ENCODE measurements at regions not wholly inside any gene's neighbourhood (a gene's known extent, or its start where the extent isn't known, plus 50 kb on each side); places are given as distances from the start of the nearest gene placed in this dataset.
"Not testable (repeated sequence)": the region's sequence is repeated elsewhere in the genome, so short reads cannot be mapped to it uniquely, and the experiment has no call there.

DNA sequence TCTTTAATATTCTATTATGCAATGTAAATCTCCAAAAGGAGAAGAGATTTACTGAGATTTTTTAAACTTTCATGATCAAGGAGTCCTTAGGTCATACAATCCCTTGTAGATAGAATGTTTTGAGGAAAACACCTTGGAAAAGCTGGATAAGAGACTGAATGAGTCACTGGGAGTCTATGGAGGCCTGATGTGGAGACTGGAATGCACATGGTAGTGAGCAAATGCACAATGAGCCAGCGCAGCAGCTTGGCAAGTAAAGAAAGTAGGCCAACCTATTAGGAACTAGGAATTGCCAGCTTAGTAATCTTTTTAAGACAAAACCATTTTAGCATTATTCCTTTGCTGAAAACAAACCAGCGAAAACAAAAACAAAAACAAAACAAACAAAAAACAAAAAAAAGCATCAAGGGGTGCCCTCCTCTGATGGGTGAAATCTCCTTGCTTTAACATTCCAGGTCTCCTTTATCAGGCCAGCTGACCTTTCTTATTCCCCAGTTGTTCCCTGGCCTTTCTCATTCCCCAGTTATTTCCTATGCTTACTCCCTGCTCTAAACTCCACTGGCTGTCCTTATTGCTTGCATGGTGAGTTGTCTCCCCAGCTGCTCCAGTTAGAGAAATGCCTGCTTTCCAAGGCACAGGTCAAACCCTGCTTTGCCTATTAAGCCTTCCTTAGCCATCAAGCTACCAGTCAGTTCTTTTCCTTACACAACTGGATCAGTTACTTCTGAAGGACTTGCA lies 135.8 kb downstream of the PLCE1 start:
- no peak for DNase-seq

DNA sequence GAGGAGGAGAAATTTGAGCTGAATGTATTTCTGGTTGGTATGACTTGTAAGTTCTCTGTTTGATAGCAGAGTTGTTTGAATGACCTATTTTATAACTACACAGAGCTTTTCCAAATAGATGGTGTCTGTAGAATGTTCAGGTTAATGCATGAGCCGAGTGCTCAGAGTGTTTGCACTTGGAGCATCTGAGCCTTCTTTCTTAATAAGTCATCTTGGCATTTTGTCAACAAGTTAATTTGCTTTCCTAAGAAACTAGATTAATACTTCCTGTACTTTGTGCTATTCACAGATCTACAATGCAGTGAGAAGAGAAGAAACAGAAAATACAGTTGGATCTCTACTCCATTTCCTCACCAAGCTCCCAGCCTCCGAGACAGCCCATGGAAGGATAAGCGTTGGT lies 138.2 kb downstream of the PLCE1 start:
- no peak for DNase-seq

DNA sequence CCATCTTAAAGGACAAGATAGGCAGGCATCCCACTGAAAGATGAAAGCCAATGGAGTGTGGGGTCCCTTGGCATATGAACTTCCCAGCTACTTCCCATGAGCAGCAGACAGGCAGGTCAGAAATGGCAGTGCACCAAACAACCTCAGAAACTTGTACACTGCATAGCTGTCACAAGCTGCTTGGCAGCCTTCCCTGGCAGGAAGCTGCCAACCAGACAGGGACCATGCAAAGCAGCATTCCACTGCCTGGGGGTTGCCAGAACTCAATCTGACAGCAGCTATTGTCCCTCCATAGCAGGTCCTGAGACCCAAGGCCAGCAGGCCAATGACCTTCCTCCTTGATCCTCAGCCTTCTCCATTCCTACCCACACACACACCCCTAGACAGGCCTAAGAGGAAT lies 139.5 kb downstream of the PLCE1 start:
- DNase-seq, result no peak

DNA sequence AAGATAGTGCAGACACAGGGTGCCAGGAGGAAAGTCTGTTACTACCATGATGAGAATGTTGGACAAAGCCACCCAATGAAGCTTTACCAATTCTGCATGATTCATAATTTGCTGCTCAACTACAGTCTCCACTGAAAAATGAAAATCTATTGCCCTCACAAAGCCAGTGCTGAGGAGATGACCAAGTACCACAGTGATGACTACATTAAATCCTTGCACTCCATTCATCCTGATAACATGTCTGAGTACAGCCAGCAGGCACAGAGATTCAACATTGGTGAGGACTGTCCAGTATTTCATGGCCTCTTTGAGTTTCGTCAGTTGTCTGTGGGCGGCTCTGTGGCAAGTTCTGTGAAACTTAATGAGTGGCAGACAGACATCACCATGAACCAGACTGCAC lies 144.0 kb downstream of the PLCE1 start:
- no peak for DNase-seq

DNA sequence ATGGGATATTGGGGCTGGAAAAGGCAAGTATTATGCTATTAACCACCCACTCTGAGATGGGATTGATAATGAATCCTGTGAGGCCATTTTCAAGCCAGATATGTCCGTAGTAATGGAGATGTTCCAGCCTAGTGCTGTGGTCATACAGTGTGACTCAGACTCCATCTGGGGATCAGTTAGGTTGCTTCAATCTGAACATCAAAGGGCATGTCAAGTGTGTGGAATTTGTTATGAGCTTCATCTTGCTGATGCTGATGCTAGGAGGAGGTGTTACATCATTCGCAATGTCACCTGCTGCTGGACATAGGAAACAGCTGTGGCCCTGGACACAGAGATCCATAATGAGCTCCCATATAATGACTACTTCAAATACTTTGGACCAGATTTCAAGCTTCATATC lies 144.7 kb downstream of the PLCE1 start:
- DNase-seq, result no peak

DNA sequence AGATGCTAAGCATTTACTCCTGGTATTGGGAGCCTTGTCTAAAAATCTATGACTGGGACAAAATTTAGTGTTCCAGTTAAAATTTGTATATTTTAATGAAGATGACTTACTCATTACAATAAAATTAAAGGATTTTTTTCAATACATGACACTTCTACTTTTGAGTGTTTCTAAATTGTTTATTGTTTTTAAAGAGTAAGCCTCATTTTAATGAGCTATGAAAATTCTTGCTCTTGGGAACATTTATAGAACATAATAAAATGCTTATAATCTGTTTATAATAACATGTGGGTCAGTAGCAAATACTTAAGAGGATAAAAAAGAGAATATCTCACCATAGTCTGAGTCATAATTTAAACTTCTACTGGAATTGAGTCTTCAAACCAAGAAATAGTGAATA lies 149.5 kb downstream of the PLCE1 start:
- DNase-seq, result no peak

DNA sequence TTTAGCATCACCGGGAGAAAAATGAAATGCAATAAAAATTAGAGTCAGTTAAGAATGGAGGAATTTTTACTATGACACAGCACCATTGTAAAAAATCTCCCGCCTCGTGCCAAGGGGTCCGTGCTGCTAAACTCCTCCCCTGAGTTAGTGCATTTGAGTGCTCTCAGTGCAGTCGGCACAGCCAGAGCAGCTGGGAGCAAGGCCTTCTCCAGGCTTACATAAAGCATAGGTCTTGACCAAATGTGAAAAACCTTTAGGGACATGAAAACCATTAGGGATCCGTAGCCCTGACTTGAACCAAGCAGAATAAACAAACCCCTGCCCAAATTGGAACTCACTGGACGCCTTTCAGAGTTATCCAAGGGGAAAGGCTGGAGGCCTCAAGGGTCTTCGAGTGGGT lies 152.6 kb downstream of the PLCE1 start:
- DNase-seq, result no peak

DNA sequence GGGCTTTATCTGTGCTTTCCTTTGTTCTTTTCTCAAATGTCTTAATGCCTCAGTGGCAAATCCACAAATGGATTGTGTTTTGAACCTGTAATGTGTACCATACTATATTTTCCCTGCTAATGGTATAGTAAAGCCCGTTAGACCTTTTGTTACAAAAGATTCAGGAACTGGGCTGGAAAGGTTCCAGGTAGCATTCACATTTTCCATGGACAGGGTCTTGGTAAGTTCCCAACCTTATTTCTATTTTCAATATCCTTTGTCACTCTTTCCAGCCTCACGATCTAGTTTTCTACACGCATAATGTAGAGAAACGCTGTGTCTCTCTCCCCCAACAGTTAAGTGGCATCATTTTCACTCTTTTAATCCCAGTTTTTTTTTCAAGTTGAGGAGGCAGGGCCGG lies 153.0 kb downstream of the PLCE1 start:
- DNase-seq, result no peak

DNA sequence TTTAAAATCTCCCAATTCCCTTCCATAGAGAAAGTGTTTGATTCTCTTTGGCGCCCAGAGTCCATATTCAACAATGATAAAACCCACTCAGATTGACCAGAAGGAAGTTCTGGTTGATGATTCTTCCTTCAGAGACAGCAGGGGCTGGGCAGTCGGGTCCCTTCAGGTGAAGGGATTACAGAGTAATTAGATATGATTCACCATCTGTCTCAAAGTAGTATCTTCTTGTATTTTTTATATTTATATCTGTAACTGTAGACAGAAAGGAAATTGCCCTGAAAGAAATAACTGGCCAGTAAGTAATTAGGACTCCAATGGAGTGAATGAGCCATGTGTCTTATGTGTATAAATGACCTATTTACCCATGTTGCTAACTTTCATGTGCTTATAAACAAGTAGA lies 156.0 kb downstream of the PLCE1 start:
- DNase-seq, result no peak

DNA sequence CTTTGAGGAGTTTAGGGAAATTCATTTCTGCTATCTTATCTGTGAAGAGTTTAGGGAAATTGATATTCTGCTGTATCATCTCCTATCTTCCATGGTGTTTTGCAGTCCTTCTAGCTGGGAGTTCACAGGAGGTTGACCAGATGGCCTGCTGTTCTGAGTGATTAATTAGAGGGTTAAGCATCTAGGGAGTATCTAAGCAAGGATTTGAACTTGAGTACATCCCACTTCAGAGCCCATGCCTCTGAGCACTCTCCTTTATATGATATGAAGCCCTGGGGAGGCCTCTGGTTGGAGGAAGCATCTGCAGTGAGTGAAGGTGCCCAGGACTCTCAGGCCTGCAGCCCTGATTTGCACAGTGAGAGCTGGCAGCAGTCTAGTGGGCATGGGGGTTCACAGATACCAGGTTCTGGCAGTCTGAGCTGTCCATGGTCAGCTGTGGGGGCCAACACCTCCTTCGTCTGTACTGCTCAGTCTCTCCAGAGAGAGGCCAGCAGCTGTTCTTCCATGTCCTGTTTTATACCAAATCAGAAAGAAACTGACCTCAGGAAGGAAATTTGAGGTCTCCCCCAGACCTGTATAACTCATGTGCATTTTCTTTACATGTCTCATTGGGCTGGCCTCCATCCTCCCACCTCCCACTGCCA lies 156.9 kb downstream of the PLCE1 start:
- no peak for DNase-seq

DNA sequence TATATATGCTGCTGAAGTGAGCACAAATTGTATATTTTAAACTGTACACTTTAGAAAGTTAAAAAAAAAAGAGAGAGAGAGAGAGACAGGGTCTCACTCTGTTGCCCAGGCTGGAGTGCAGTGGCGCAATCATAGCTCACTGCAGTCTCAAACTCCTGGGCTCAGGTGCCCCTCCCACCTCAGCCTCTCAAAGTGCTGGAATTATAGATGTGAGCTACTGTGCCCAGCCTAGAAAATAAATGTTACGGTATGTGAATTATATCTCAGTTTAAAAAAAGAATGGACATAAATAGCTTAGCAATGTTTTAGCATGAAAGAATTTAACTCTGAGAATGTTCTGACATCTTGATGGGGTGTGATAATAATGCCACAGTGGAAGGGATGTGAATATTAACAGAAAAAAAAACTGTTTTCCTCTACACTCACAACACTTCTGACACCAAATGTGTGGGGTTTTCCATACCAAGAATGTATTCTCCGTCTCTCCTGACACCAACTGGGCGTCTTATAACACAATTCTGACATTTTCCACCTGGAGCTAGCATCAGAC lies 162.1 kb downstream of the PLCE1 start:
- no peak for DNase-seq

DNA sequence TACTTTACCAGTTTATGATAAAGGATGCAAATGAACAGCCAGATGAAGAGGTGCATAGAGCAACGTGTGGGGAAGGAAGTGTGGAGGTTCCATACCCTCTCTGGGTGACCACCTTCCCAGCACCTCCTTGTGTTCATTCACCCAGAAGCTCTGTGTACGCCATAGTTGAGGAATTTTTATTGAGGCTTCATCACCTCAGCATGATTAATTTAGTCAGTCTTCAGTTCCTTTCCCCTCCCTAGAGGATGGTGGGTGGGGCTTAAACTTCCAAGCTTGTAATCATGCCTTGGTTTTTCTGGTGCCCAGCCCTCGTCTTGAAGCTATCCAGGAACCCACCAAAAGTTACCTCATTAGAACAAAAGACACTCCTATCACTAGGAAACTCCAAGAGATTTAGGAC lies 162.7 kb downstream of the PLCE1 start:
- DNase-seq, result no peak

DNA sequence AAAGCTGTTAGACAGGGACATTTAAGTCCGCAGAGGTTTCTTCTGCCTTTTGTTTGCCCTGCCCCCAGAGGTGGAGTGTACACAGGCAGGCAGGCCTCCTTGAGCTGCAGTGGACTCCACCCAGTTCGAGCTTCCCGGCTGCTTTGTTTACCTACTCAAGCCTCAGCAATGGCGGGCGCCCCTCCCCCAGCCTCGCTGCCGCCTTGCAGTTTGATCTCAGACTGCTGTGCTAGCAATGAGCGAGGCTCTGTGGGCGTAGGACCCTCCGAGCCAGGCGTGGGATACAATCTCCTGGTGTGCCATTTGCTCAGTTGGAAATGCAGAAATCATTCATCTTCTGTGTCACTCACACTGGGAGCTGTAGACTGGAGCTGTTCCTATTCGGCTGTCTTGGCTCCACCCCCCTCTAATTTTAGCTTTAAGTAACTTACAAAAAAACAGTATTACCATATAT lies 171.5 kb downstream of the PLCE1 start:
- not testable (repeated sequence) for DNase-seq

DNA sequence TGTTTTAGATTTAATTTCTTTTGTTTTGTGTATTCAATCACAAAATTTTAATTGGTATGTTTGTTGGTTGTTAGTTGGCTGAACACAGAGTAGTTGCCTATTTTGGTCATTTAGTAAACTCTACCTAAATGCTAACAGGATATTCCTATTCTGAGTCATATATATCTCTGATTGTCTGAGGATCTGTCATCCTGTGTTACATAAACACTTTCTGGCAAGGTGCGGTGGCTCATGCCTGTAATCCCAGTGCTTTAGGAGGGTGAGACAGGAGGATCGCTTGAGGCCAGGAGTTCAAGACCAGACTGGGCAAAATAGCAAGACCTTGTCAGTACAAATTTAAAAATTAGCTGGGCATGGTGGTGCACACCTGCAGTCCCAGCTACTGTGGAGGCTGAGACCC lies 178.6 kb downstream of the PLCE1 start:
- no peak for DNase-seq

DNA sequence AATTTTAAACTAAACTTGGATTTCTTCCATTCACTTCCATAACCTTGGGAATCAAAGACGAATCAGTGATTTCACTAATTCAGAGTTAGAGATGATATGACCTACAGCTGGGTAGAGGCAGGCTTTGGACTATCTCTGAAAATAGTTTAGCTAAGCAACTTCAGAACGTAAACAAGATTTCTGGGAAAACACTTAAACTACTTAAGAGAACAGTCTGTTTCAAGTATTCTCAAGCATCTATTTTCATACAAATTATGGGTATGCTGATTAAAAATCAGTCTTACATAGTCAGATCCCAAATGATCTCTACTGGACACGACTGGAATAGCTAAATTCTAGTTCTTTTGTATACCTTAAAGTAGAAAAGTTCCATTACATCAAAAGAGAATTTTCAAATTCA lies 179.9 kb downstream of the PLCE1 start:
- DNase-seq, result no peak

DNA sequence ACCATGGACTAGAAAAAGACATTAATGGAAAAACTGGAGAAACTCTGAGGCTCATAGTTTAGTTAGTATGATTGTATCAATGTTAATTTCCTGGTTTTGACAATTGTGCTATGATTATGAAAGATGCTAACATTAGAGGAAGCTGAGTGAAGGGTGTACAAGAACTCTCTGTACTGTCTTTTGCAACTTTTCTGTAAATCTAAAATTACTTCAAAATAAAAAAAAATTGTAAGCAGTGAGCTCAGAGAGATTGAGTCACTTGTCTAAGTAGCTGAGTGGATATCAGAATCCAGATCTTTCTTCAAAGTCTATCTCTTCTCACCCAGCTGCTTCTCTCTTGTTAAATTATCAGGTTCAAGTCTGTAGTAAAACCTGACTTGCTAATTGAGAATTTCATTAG lies 181.1 kb downstream of the PLCE1 start:
- no peak for DNase-seq

DNA sequence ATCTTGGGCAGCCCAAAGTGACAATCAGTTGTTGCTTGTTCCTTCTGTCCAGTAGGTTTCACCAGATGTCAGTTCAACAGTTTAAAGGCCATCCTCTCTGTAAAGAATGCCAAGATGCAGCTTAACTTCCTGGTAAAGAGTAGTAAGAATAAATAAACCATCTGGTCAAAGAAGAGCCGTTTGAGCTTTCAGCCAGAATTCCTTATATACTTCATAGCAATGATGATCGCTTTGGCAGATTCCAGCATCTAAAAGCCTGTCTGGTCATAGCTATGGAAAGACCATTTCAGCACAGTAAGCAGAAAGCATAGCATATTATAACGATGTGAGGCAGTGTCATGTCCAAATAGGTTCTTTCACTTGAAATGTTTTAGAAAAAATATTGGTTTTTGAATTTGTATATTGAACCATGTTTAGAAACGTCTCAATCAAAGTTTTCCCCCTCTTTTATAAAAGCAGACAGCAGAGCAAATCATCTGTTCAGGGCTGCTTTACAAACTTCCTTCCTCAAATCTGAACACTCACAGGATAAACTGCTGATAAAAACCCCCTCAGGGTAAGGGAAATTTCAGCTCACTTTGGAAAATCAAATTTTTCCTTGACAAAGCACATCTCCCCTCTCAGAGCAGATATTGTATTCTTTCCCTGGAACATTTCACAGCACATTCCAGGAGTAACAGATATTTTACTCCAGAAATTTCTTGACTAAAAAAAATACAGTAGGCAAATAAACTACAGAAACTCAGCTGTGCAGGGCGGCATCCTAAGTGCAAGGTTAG lies 184.1 kb downstream of the NOC3L start:
- no peak for DNase-seq

DNA sequence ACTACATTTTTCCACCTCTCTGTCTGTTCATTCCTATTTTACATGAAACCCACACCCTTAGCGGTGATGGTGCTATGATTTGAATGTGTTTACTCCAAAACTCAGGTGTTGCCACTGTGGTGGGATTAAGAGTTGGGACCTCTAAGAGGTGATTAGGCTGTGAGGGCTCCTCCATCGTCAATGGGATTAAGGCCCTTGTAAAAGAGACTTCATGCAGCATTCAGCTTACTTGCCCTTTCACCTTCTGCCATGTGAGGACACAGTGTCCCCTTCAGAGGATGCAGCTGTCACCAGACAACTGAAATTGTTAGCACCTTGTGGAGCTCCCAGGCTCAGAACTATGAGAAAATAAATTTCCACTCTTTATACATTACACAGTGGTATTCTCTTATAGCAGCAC lies 182.2 kb downstream of the NOC3L start:
- no peak for DNase-seq

DNA sequence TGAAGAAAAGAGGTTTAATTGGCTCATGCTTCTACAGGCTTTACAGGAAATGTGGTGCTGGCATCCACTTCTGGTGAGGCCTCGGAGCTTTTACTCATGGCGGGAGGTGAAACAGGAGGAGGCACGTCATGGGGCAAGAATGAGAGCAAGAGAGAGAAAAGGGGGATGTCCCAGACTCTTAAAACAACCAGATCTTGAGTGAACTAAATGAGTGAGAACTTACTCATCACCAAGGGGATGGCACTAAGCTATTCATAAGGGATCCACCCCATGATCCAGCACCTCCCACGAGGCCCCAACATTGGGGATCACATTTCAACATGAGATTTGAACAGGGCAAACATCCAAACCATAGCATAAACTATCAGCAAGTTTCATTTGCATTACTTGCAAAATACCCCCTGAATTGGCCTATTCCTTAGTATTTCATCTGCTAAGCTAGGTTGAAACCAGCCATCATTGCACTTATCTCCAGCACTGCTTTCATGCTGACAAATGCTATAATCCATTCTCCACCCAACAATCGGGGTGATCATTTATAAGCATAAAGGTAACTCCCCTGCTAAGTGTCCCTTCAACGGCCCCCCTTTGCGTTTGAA lies 179.0 kb downstream of the NOC3L start:
- no peak for DNase-seq

DNA sequence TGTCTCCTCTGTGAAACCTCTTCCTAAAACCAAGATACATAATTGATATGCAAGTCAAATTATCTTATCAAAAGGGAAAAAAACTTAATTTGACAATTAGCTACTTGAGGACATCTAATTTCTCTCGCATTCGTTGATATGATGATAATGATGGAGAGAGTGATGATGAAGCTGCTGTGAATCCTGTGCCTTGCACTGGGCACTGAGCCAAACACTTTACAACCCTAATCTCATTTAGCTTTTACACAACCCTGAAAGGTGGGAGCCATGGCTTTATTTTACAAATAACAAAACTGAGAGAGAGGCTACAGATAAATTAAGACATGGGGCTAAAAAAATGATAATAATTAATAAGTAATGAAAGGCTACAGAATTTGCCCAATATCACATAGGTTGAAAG lies 176.0 kb downstream of the NOC3L start:
- DNase-seq, result no peak

DNA sequence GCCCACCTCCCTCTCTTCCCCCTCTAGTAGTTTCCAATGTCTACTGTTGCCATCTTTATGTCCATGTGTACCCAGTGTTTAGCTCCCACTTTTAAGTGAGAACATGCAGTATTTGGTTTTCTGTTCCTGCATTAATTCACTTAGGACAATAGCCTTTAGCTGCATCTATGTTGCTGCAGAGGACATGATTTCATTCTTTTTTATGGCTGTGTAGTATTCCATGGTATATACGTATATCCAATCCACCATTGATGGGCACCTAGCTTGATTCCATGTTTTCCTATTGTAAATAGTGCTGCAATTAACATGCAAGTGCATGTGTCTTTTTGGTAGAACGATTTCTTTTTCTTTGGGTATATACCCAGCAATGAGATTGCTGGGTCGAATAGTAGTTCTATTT lies 170.4 kb downstream of the NOC3L start:
- no peak for DNase-seq

DNA sequence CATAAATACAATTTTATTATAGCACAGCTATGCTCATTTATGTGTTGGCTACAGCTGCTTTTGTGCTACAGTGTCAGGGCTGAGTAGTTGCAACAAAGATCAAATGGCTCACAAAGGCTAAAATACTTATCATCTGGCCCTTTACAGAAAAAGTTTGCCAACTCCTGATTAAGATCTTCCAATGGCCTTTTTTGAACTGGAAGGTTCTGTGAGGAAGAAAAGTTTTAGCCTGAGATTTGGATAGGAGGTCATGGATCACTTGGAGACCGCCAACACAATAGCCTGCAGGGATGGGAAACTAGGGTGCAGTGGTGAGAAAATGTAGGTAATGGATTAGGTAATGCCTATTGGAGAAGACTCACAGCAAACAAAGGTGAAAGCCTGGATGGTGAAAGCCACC lies 169.8 kb downstream of the NOC3L start:
- DNase-seq, result no peak

DNA sequence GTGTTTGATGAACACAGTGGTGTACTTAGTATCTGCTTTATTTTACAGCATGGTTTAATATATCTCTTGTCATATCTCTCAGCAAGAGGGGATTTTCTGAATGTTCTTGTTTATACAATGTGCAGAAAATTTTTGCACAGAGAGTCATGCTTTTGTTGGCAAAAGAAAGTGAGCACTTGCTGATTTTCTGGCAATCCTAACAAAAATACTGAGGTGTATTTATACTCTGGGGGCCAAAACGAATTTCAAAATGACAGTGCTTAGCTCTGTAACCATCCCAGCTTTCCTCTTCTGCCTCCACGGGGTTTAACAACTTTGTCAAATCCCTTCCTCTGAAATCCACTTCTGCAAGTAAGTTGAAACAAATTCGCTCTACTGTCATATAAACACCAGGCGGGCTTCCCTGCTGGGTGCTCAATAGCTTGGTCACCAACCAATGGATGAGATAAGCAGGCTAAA lies 169.2 kb downstream of the NOC3L start:
- DNase-seq, result no peak

Measured in SW 1271 (cell line).